ENCODE measurements at regions not wholly inside any gene's neighbourhood (a gene's known extent, or its start where the extent isn't known, plus 50 kb on each side); places are given as distances from the start of the nearest gene placed in this dataset.

DNA sequence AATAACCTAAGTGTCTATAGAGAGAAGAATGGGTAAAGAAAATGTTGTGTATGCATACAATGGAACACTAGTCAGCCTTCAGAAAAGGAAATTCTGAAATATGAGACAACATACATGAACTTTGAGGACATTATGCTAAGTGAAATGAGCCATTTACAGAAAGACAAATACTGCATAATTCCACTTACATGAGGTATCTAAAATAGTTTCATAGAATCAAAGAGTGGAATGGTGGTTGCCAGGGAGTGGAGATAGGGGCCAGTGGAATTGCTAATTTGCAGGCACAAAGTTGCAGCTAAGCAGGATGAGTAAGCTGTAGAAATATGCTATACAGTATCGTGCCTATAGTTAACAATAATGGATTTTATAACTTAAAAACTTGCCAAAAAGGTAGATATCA lies 779.6 kb upstream of the ARPP21 start:
- TF ChIP-seq, protein P1, sequence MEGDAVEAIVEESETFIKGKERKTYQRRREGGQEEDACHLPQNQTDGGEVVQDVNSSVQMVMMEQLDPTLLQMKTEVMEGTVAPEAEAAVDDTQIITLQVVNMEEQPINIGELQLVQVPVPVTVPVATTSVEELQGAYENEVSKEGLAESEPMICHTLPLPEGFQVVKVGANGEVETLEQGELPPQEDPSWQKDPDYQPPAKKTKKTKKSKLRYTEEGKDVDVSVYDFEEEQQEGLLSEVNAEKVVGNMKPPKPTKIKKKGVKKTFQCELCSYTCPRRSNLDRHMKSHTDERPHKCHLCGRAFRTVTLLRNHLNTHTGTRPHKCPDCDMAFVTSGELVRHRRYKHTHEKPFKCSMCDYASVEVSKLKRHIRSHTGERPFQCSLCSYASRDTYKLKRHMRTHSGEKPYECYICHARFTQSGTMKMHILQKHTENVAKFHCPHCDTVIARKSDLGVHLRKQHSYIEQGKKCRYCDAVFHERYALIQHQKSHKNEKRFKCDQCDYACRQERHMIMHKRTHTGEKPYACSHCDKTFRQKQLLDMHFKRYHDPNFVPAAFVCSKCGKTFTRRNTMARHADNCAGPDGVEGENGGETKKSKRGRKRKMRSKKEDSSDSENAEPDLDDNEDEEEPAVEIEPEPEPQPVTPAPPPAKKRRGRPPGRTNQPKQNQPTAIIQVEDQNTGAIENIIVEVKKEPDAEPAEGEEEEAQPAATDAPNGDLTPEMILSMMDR (IDR thresholded peaks at IDR 0.05; ENCODE audit: insufficient read depth, low read length): no peak
- TF ChIP-seq POLR2AphosphoS5 (IDR thresholded peaks at IDR 0.05; ENCODE audit: low read depth): no peak
- TF ChIP-seq GABPA (IDR thresholded peaks at IDR 0.05; ENCODE audit: low read depth): no peak
- no peak for TF ChIP-seq SPI1 (IDR thresholded peaks at IDR 0.05; ENCODE audit: borderline replicate concordance, low read depth)
- TF ChIP-seq, protein P2, sequence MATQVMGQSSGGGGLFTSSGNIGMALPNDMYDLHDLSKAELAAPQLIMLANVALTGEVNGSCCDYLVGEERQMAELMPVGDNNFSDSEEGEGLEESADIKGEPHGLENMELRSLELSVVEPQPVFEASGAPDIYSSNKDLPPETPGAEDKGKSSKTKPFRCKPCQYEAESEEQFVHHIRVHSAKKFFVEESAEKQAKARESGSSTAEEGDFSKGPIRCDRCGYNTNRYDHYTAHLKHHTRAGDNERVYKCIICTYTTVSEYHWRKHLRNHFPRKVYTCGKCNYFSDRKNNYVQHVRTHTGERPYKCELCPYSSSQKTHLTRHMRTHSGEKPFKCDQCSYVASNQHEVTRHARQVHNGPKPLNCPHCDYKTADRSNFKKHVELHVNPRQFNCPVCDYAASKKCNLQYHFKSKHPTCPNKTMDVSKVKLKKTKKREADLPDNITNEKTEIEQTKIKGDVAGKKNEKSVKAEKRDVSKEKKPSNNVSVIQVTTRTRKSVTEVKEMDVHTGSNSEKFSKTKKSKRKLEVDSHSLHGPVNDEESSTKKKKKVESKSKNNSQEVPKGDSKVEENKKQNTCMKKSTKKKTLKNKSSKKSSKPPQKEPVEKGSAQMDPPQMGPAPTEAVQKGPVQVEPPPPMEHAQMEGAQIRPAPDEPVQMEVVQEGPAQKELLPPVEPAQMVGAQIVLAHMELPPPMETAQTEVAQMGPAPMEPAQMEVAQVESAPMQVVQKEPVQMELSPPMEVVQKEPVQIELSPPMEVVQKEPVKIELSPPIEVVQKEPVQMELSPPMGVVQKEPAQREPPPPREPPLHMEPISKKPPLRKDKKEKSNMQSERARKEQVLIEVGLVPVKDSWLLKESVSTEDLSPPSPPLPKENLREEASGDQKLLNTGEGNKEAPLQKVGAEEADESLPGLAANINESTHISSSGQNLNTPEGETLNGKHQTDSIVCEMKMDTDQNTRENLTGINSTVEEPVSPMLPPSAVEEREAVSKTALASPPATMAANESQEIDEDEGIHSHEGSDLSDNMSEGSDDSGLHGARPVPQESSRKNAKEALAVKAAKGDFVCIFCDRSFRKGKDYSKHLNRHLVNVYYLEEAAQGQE (IDR thresholded peaks at IDR 0.05; ENCODE audit: insufficient replicate concordance, low read depth): no peak
- H3K4me3 ChIP-seq (replicated peaks; ENCODE audit: insufficient read depth, low read length): no peak overlapping the region
- no peaks in the 10 kb centered on the region for H3K27me3 ChIP-seq (ENCODE audit: insufficient read depth, poor library complexity, severe bottlenecking)
- DNase-seq (ENCODE audit: low read depth in 1 of 2, low spot score in 1 of 2): no peak
- H3K27ac ChIP-seq (replicated peaks): no peak overlapping the region

DNA sequence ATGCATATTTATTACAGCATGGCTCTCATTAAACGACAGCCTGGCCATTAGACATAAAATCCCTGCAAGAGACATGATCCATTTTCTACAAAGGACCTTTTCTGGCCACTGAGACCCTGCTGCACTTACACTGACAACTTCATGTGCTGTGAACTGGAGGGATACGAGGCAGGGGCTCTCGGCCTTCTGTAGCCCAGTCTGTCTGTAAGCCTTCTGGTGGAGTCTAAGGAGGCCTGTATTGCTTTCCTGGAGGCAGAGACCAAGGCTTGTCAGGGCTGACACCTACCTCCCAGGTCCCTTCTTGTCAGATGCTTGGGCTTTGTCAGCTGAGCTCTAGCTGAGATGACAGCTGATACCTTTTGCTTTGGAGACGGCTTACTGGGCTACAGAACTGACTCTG lies 776.9 kb upstream of the ARPP21 start:
- no peak for DNase-seq (ENCODE audit: low read depth in 1 of 2, low spot score in 1 of 2)
- Histone ChIP-seq H3K4me3 (replicated peaks; ENCODE audit: insufficient read depth, low read length) (no peak overlapping the region), H3K27ac (replicated peaks) (no peak overlapping the region), H3K27me3 (ENCODE audit: insufficient read depth, poor library complexity, severe bottlenecking) (no peaks in the 10 kb centered on the region)
- no peak for TF ChIP-seq POLR2AphosphoS5 (IDR thresholded peaks at IDR 0.05; ENCODE audit: low read depth)
- TF ChIP-seq, protein P1 (IDR thresholded peaks at IDR 0.05; ENCODE audit: insufficient read depth, low read length): no peak
- TF ChIP-seq, protein P2 (IDR thresholded peaks at IDR 0.05; ENCODE audit: insufficient replicate concordance, low read depth): no peak
- no peak for TF ChIP-seq SPI1 (IDR thresholded peaks at IDR 0.05; ENCODE audit: borderline replicate concordance, low read depth)
- no peak for TF ChIP-seq GABPA (IDR thresholded peaks at IDR 0.05; ENCODE audit: low read depth)

DNA sequence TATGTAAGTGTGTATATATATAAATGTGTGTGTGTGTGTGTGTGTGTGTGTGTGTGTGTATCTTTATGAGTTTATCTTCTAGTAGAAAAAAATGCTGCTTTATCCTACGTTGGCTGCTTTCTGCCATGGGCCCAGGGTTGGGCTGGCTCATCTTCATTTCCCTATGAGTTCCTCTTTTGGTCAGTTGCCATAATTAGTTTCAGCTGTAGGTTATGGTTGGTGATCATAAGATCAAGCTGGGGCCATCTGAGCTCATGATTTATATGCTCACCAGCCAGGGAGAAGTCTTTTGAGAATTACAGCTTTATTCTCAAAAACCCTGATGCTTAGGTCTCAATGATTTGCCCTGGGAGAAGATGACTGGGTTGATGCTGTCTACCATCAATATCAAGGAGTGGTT lies 775.8 kb upstream of the ARPP21 start:
- TF ChIP-seq SPI1 (IDR thresholded peaks at IDR 0.05; ENCODE audit: borderline replicate concordance, low read depth) (peak; percentile 61), POLR2AphosphoS5 (IDR thresholded peaks at IDR 0.05; ENCODE audit: low read depth) (no peak)
- H3K27me3 ChIP-seq (ENCODE audit: insufficient read depth, poor library complexity, severe bottlenecking): no peaks in the 10 kb centered on the region
- no peak overlapping the region for H3K27ac ChIP-seq (replicated peaks)
- DNase-seq (ENCODE audit: low read depth in 1 of 2, low spot score in 1 of 2): no peak
- H3K4me3 ChIP-seq (replicated peaks; ENCODE audit: insufficient read depth, low read length): no peak overlapping the region

DNA sequence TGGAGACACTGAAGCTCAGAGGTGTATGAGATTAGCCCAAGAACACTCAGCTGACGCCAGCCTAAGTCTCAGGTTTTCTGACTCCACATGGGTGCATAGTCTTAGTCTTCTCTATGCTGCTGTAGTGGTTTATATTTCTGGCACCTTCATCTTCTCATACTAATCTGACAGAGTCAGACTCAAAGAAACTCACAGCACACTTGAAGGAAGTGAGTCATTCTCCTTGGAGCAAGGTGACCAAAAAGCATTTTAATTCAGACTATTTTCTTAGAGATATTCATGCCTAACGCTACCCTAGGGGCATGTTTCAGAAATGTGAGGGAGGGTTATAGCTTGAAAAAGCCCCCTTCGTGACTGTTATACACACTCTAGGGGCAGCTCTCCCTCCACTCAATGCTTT lies 775.3 kb upstream of the ARPP21 start:
- Histone ChIP-seq H3K4me3 (replicated peaks; ENCODE audit: insufficient read depth, low read length) (no peak overlapping the region), H3K27ac (replicated peaks) (no peak overlapping the region), H3K27me3 (ENCODE audit: insufficient read depth, poor library complexity, severe bottlenecking) (no peaks in the 10 kb centered on the region)
- DNase-seq (ENCODE audit: low read depth in 1 of 2, low spot score in 1 of 2): no peak
- TF ChIP-seq, protein P2 (IDR thresholded peaks at IDR 0.05; ENCODE audit: insufficient replicate concordance, low read depth): no peak
- no peak for TF ChIP-seq POLR2AphosphoS5 (IDR thresholded peaks at IDR 0.05; ENCODE audit: low read depth)
- no peak for TF ChIP-seq SPI1 (IDR thresholded peaks at IDR 0.05; ENCODE audit: borderline replicate concordance, low read depth)
- TF ChIP-seq, protein P1 (IDR thresholded peaks at IDR 0.05; ENCODE audit: insufficient read depth, low read length): no peak
- no peak for TF ChIP-seq GABPA (IDR thresholded peaks at IDR 0.05; ENCODE audit: low read depth)

All from HL-60 (cell line).